ENCODE measurements at regions not wholly inside any gene's neighbourhood (a gene's known extent, or its start where the extent isn't known, plus 50 kb on each side); places are given as distances from the start of the nearest gene placed in this dataset.

DNA sequence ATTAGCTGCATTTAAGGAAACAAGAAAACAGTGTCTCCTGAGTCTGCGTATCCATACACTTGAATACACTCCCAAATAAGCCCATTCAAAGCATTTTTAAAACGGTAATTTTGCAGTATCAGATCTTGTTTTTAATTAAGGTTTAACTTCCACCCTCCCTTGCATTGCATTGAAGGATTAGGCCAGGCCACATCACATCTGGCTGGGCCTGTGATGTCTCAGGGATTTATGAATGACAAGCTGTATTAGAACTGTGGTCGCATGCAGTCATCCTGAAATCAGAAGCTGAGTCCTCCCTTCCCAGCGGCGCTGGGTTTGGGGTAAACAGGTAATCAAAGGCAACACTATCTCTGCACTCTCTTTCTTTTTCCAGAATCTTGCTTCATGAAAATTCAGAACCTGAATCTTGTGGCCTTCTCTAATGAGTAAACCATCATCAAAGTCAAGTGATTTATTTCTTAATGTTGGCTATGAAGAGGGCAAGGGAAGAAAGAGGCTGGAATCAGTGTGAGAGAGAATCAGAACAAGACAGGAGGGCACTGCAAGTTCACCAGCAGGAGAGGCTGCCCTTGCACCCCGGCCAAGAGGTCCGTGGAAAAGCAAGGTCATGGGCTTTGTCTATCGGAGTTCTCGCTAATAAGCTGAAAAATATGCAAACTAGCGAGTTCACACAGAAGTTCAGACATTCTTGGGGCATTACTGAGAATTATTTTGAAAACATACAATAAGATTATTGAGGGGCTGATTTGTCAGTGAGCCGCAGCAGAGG is 80.0 kb upstream of the ZSWIM6 start:
- TF ChIP-seq, protein P1, sequence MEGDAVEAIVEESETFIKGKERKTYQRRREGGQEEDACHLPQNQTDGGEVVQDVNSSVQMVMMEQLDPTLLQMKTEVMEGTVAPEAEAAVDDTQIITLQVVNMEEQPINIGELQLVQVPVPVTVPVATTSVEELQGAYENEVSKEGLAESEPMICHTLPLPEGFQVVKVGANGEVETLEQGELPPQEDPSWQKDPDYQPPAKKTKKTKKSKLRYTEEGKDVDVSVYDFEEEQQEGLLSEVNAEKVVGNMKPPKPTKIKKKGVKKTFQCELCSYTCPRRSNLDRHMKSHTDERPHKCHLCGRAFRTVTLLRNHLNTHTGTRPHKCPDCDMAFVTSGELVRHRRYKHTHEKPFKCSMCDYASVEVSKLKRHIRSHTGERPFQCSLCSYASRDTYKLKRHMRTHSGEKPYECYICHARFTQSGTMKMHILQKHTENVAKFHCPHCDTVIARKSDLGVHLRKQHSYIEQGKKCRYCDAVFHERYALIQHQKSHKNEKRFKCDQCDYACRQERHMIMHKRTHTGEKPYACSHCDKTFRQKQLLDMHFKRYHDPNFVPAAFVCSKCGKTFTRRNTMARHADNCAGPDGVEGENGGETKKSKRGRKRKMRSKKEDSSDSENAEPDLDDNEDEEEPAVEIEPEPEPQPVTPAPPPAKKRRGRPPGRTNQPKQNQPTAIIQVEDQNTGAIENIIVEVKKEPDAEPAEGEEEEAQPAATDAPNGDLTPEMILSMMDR (IDR thresholded peaks at IDR 0.05), result no peak
- no peak for TF ChIP-seq POLR2A (IDR thresholded peaks at IDR 0.05)
